NCI-H748 (cell line): ENCODE measurements at regions not wholly inside any gene's neighbourhood (a gene's known extent, or its start where the extent isn't known, plus 50 kb on each side); places are given as distances from the start of the nearest gene placed in this dataset.
A peak's percentile ranks its signal among the peaks of the same experiment; 100 is the strongest.

Experiments
- DNase-seq: peaks from one replicate; lab custom pipeline; 2025; ENCODE audit not compliant: unreplicated experiment; lab: John Stamatoyannopoulos, UW

DNA sequence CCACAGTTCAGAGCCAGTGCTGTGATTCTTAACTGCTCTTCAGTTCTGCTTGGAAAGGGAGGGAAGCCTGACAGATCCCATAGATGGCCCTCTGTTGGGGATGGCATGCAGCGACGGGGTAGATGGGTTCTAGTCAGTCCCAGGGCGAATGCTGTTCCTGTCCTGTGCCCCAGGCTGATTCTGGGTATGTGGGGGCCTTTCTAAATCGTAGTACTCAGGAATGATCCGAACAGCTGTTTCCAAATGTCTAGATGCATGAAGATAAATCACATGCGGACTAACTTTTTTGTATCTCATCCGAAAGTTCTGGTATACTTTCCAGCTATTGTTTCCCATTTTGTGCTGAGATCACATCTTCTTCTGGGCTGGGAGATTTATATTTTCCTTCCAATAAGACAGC lies 186.0 kb upstream of the MKI67 start:
- no peak for DNase-seq

DNA sequence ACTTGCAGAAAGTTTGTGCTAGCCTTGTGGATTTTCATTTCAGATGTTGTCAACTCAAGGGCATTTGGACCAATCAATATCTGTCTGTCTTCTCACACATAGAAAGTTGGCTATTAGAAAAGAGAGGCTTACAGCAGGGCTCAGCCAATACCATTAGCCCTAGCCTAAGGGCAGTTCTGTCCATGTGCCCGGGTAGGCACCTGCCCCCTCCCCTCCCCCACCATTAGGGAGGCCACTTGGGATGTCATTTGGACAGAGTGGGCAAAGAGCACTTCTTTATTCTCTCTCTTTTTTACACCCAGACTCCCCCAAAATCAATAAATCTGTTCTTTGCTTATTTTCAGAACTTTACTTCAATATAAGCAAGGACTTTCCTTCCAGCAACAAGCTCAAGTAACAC lies 188.5 kb upstream of the MKI67 start:
- DNase-seq: no peak

DNA sequence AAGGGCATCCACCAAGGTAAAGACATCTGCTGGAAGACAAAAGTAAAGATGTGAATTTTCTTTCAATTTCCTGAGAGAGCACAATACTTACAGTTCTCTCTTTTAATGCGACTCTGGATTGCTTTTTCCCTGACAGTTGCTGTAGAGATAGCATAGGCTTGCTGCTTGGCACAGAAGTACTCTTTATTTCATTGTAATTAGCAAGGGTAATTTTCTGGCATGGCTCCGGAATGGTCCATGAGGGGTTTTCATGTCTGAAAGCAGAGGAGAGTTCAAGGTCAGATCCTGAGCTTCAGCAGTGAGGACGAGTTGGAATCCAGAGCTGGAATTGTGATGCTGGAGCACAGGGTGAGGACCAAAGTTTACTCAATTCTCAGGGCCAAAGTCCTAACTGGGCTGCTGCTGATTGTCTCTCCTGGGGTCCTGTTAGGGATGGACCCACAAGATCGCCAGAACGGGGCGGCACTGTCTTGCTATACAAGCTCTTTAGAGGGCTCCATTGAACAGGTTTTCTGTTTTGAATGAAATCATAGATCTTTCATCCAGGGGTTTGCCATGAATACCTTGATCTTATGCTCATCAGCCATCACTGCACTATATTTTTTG lies 190.0 kb upstream of the MKI67 start:
- no peak for DNase-seq

DNA sequence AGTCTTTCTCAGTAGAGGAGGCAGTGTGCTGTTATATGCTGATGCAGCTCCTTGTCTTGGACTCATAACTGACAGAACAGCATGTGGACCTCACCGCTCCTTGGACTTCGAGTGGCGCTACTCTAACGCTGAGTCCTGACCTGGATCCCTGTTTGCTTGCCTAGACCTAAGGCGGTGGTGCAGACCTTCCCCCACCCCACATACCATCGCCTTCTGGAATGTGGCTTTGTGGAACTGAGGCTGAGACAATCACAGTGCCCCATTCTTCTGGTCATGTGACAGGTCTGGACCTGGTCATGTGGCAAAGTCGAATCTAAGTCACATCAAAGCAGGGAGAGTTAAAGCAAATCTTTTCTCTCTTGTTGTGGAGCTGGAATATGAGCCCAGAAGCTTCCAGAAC lies 190.7 kb upstream of the MKI67 start:
- no peak for DNase-seq

DNA sequence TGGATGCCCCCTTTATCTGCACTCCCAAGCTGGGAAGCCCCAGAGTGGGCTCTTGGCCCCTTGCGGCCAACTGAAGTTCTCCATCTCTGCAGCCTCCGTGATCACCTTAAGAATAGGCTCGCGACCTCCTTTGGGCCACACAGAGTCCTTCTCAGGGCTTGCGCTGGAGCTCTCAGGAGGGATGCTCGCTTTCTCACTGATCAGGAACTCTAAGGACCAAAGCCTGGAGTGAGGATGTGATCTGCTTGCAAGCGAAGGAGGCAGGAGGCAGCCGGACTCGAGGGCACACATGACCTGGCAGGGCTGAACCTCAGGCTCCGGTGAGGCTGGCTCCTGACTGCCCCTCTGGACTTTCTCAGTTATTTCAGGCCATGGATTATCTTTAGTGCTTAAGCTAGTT lies 192.1 kb upstream of the MKI67 start:
- no peak for DNase-seq

DNA sequence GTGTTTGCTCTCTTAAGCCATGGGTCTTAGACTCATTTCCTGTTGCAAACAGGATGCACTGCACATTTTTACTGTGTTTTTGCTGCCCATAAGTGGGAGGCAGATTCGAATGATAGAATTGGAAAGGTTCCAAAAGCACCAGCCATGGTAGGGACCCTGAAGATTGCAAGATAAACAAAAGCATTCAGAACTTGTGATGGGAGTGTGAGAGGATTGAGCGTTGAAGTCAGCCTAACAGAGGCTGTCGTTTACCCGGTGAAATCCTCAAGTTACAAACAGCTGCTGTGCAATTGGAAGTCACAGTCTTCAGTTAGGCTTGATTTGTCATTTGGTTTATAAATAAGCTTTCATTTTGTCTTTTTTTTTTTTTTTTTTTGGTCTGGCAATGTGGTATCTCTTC lies 192.7 kb upstream of the MKI67 start:
- peak; percentile 67 for DNase-seq

DNA sequence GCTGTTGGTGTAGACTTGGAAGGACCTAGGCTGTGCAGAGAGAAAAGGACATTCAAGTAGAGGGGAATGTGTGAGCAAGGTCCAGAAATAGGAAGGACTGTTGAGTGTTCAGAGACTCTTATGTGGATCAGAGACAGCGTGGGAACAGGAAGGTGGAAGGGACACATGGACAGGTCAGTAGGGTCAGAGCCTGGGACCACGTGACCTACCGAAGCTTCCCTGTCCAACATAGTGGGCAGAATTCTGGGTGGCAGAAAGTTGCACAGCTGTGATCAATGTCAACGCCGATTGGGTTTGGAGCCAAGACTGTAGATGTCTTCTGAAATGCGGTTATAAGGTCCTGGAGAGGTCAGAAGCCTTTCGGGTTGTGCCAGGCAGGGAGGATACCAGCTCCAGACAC lies 195.9 kb upstream of the MKI67 start:
- no peak for DNase-seq

DNA sequence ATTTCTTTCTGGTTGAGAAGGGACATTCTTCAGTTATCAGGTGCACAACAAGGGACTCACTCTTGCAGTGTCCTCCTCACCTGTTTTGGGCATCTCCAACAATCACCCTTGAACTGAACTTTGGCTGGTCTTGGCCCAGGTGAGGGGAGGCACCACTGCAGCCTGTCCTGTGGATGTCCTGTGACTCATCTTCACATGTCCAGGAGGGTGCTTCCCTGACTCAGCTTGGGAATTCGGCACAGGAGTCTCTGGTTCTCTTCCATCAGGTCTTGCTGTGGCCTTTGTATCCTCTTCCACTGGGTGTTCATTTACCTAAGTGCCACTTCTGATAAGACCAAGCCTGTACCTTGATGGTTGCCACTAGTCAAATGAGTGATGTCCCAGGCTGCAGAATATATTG lies 196.7 kb upstream of the MKI67 start:
- no peak for DNase-seq

DNA sequence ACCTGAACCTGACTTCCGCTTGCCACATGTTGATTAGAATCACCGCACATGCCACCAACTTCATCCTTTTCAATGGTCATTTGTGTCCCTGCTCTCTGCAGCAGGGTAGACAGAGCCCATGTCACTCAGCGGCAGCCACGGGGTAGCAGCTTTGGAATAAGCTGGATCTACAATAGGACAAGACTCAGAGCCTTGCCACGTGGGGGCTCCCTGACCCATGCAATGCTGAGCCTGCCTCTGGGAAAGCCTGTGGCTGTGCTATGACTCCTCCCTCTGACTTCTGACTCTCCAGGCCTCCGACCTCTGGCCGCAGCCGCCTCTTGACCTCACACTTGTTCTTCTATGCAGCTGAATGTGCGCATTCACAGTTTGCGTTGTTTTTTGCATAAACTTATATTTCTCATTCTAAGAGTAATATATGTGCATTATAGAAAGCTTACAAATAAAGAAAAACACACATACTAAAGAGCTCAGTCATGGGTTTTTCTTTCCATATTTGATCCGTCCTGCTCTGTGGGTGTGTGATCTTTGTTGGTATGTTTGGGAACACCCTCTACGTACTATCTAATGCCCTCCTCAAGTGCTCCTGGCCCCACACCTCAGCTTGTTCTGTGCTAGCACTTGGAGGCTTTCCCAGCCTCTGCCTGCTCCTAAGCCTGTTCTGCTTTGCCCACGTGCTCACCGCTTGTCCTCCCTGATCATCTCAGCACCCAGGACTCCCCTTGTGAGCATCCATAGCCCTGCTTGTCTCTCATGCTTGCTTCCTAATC lies 198.0 kb upstream of the MKI67 start:
- DNase-seq: peak; percentile 60

DNA sequence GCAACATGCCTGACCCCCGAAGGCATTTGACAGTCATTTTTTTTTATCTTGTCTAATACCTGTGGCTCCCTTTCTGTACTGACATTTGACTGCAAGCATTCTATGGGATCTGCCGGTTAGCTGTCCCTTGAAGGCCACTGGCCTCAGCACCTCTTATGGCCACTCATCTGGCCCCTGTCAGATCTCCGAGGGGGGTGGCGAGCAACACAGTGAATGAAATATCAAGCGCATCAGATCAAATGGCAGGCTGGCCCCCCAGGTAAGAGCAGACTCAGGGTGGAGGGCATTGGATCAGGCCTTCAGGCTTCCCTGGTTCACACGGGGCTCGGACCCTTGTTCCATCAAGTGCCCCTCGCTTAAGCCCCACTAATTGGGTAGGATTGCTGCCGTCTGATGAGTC lies 199.6 kb upstream of the MKI67 start:
- DNase-seq: no peak

DNA sequence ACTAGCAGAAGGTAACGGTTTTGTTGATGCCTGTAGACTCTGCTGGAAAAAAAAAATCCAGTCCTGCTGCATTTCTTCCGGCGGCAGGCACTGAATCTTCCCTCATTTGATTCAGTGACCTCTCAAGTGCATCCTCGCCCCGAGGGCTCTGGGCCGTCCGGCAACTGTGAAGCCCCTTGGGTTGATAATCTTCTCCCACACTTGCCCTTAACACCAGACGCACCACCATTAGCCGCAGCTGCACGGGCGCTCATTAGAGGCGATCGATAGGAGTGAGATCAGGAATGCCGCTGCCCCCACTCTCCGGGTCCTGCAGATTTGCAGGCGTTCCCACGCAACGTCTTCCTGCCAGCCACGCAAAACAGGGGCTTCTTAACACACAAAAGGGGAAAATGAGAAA lies 200.0 kb upstream of the MKI67 start:
- no peak for DNase-seq

DNA sequence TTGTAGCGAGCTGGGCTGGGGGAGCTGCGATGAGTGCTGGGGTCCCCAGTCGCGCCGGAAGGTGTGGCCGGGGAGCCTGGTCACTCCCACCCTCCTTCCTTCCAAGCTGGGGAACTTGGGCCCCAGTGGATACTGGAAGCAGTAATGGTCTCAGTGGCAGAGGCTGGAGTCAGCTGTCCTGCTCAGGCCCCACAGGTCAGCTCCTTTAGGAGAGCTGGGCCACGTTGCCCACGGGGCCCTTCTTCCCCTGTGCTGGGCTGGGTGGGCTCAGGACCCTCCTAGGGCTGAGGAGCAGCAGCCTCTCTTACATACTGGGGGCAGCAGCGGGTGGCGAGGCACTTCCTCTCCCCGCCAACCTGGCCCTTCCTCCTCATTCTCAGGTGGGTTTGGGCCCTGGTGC lies 200.6 kb upstream of the MKI67 start:
- no peak for DNase-seq

DNA sequence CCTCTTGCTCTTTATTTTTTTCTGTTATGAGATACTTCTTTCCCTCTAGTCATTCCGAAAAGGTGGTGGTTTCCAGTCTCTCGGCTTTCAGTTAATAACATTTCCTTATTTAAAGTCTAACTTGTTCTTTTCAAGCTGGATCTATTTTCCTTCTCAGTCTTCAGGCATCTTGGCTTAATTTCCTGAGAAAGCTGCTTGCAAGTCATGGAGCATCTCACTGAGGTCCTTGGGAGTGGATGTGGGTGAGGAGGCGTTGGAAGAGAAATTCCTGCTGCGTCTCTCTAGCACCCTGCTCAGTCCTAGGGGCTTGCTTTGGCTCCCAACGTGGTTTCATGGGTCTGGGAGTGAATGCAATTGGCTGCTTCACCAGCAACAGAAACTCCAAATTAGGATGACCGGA lies 210.2 kb upstream of the MKI67 start:
- DNase-seq: no peak

DNA sequence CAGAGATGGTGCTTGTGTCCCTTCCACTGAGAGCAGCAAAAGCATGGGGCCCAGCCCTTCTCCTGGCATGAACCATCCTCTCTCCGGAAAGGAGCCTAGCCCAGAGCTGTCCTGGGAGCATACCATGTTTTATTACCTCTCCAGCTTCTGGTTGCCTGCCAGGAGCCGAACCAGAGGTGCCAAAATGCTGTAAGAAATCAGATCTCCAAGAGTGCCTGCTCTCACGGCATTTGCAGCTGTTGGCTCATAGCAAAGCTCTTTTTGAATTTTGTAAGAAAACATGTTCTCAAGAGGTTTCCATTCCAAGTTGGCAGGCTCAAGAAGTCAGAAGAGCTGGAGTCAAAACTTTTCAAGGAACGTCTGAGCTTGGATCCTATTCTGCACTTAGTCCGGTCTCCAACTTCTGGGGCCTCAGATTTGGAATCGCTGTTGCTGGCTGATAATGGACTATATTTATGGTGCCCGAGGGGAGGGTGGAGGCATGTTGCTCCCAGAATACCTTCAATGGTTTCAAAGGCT lies 211.7 kb upstream of the MKI67 start:
- DNase-seq: no peak

DNA sequence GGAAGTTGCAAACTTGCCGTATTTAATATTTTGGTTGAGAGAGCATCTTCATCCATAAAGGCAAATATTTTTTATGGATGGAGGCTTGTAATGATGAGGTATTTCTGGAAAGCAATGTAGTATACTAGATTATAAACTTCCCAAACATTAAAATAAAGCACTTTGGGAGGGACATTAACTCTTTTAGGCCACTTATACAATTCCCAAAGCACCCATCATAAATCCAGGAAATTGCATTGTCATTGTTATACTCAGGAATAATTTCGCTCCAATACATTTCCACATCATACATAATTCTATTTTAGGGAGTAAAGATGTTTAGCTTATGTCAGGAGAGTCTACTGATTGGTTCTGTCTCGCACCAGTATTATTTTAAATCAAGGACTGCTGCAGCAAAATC lies 212.7 kb upstream of the MKI67 start:
- no peak for DNase-seq

DNA sequence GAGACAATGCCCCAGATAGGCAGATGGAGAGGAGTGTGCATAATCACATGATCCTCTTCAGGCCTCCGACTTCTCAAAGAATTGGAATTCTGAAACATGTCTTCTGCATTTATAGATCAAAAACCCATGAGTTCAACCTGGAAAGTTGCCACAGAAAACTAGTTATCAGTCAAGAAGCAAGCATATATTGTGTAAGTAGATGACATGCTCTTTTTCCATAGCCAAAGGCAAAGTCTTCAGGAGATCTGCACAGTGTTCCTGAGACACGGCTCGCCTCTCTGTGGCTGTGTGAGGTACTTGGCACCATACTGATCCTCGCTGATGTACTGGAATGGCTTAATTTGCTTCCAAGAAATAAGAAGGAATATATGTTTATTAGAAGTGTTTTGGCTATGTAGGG lies 213.5 kb upstream of the MKI67 start:
- DNase-seq: no peak

DNA sequence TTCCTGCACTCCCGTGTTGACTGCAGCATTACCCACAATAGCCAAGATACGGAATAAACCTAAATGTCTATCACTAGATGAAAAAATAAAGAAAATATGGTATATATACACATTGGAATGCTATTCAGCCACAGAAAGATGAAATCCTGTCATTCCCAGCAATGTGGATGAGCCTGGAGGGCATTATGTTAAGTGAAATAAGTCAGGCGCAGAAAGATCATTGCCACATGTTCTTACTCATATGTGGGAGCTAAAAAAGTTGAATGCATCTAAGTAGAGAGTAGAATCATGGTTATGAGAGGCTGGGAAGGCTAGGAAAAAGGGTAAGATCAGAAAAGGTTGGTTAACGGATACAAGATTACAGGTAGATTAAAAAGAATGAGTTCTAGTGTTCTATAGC lies 219.1 kb upstream of the MKI67 start:
- no peak for DNase-seq

DNA sequence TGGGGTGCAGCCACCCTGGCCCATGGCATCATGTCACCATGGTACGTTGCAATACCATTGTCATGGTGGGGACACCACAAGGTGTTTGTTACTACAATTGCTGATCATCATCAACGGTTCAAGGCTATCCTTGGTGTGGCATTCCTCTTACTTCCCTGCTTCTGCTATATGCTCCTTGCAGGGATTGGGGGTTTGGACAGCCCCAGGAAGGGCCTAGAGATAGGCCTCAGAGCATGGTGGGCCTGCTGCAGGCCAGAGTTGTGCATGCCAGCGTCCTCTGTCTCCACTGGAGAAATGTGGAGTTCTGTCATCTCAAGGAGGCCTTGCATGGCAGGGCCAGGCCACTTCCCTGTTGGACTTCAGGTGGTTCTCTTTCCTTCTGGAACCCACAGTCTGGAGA lies 234.6 kb upstream of the MKI67 start:
- DNase-seq: no peak

DNA sequence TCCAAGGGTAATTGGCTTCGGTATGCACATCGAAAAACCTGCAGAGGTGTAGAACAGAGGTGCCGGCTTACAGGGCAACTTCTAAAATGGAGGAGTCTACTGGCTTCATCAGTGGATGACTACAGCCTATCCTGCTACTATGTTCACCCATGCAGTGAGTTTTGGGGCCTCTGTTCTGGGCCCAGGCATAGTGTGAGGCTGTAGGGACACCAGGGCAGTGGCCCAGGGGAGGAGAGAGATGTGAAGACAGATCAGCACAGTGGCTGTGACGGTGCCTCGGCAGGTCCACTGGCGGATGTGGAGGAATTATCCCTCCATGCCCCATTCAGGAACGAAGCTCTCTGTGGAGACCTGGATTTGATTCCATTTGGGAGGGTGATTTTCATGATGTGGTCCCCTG lies 235.3 kb upstream of the MKI67 start:
- DNase-seq: no peak

DNA sequence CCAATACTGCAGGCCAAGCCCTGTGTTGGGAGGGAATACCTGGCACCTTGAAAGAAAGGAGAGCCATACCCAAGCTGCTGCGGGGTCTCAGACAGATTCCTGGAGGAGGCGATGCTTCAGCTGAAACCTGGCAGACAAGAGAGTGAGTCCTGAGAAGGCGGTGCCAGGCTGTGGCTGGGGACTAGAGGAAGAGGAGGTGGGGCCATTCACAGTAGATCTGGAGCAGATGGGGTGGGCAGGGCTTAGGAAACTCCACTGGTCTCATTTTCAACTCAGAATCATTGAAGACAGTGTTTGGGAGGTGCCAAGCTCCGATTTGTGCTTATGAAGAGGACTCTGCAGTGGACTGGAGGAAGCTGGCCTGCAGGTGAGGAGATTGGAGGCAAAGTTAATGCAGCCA lies 236.3 kb upstream of the MKI67 start:
- no peak for DNase-seq

DNA sequence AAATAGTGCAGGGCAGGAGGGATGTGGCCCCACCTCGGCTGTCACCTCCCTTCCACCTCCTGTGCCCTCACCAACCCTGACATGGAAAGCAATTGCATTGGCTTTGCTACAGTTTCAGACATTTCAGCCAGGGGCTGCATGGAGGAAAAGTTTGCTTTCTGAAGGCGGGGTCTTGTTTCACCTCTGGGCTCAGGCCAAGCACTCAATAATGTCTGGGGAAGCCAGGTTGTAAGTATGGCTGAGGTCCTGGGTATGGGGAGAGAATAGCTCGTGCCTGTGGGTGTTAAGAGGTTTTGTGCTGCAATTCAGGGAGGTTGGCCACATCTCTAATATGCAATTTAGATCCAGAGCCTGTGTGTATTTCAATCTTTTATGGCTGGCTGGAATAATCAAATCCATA lies 238.4 kb upstream of the MKI67 start:
- DNase-seq: no peak

DNA sequence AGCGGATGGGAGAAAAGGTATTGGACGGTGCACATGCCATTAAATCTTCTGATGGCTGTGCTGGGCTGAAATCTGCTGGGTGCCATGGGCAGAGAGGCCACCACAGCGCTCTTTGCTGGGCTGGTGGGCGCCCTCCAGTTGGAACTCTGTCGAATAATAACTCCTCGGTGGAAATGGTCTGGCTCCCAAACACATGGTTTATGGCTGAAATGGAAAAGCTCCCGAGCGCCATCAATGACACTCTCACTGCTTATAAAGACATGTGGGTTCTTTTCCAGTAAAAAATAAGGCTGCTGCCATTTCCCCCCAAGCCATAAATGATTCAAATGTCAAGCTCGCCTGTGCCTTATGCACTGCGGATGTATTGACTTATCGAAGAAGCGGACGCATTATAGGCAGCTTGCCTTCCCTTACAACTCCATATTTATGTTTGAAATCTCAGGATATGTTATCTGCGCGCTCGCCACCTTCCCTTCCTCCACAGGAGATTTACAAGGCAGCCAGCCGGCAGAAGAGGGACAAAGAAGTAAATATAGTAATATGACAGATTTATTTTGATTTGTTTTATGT lies 239.0 kb upstream of the MKI67 start:
- DNase-seq: no peak

DNA sequence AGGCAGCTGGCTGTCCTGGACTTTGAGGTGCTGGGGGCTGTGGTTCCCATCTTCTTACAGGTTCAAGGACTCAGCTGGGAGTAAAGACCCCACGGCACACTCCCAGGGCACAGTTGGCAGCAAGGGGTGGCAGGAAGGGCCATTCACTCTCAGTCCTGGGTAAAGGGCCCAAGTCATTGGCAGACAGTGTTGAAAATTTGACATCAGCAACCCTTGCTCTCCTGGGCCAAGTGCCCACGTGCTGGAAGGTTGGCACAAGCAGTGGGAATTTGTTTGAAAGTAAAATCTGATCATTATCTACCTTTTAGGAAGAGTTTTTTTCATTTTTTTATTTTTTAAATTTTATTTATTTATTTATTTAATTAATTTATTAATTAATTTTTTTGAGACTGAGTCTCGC lies 241.6 kb upstream of the MKI67 start:
- DNase-seq: no peak
